ENCODE measurements at regions not wholly inside any gene's neighbourhood (a gene's known extent, or its start where the extent isn't known, plus 50 kb on each side); places are given as distances from the start of the nearest gene placed in this dataset.

DNA sequence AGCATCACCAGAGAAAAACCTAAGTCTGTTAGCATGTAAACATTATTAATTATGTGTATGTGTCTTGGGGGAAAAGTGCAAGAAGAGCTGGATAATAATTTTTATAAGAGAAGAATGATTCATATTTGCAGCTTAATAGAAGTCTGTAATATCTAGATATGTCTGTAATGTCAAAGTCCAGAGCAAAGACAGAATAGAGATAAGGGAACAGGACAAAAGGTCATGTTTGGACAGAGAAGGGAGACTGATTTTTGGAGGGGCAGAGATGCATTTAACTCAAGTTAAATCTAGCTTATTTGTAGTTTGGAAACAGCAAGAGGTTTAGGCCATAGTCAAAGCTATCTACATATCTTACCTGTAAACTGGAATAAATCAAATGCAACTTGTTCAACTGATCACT lies 61.2 kb downstream of the MAGED1 start:
- no peak for DNase-seq (ENCODE audit: low read depth)

- DNase-seq (ENCODE audit: low read depth): peak; percentile 2
Measured at GRCh38 chrX:51955200-51955599, 61.8 kb downstream of the MAGED1 start.

- DNase-seq (ENCODE audit: low read depth): no peak
Measured at GRCh38 chrX:51956441-51956840, 63.0 kb downstream of the MAGED1 start.

DNA sequence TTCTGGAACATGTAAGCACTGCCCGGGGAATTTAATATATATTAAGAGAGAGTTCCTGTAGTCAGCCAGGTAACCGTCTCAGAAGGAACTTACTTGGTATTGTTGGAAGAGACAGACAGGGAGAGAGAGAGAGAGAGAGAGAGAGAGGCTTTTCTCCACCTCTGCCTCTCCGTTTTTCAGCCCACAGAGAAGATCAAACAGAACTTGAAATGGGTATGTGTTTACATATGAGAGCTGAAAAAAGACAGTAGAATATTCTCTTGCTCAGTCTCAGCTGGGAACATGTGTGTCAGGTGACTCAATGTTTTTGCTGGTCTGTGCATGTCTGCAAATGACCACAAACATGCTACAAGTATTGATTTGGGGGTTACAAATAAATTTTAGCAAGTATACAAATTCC lies 81.9 kb downstream of the MAGED1 start:
- no peak for DNase-seq (ENCODE audit: low read depth)

DNA sequence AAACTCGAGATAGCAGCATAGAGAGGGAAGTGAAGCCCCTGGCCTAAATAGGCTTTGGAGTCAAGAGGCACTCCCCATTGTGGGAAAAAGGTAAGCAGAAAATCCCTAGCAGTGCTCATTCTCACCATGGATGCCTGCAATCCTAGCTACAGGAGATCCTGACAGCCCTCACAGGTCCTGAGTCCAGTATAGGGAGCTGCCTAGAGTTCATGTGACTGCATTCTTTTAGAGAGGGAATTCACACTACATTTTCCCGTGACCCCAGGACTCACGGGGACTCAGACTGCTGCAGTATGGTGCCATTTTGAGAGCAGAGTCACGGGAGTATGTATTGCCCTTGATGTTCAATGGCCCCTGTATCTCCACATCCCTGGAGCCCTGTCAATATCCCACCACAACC lies 82.4 kb downstream of the MAGED1 start:
- DNase-seq (ENCODE audit: low read depth): no peak

DNA sequence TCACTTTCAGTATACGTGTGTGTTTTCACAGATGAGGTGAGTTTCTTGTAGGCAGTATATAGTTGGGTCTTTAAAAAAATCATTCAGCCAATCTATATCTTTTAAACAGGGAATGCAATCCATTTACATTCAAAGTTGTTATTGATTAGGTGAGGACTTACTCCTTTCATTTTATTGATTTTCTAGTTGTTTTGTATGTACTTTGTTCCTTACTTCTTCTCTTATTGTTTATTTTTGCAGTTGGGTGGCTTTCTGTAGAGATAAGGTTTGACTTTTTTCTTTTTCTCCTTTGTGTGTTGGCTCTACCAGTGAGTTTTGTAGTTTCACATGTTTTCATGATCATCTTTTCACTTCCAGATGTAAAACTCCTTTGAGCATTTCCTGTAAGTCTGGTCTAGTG lies 83.1 kb downstream of the MAGED1 start:
- no peak for DNase-seq (ENCODE audit: low read depth)

Data from LHCN-M2 (cell line).